GM21737 (cell line): ENCODE measurements at regions not wholly inside any gene's neighbourhood (a gene's known extent, or its start where the extent isn't known, plus 50 kb on each side); places are given as distances from the start of the nearest gene placed in this dataset.

Experiments
- ATAC-seq: cut with Tn5 transposase; IDR thresholded peaks from one replicate; pipeline ENCODE4 v1.9.1; 2021; ENCODE audit warnings: mild to moderate bottlenecking, moderate library complexity; ENCODE audit not compliant: unreplicated experiment

- ATAC-seq = no peak
Measured at GRCh38 chr2:104388296-104388695, 465.6 kb upstream of the POU3F3 start.

- no peak for ATAC-seq
Measured at GRCh38 chr2:104402825-104403224, 451.1 kb upstream of the POU3F3 start.

GRCh38 chr2:104404526-104404925 lies 449.4 kb upstream of the POU3F3 start:
- ATAC-seq = no peak

- ATAC-seq = no peak
Measured at GRCh38 chr2:104405623-104406022, 448.3 kb upstream of the POU3F3 start.

GRCh38 chr2:104406261-104406726 lies 447.6 kb upstream of the POU3F3 start:
- ATAC-seq = no peak

GRCh38 chr2:104407641-104408040 lies 446.3 kb upstream of the POU3F3 start:
- ATAC-seq = no peak

- ATAC-seq = no peak
Measured at GRCh38 chr2:104408266-104408665, 445.6 kb upstream of the POU3F3 start.

- ATAC-seq = no peak
Measured at GRCh38 chr2:104410136-104410535, 443.8 kb upstream of the POU3F3 start.

GRCh38 chr2:104412384-104412783 lies 441.5 kb upstream of the POU3F3 start:
- no peak for ATAC-seq

GRCh38 chr2:104413890-104414289 lies 440.0 kb upstream of the POU3F3 start:
- ATAC-seq = no peak

GRCh38 chr2:104415284-104415683 lies 438.6 kb upstream of the POU3F3 start:
- no peak for ATAC-seq

- no peak for ATAC-seq
Measured at GRCh38 chr2:104416339-104417000, 437.4 kb upstream of the POU3F3 start.

- ATAC-seq = no peak
Measured at GRCh38 chr2:104420420-104420819, 433.5 kb upstream of the POU3F3 start.

GRCh38 chr2:104420953-104421352 lies 433.0 kb upstream of the POU3F3 start:
- no peak for ATAC-seq

GRCh38 chr2:104425850-104426595 lies 427.9 kb upstream of the POU3F3 start:
- ATAC-seq = no peak

- no peak for ATAC-seq
Measured at GRCh38 chr2:104428155-104428554, 425.8 kb upstream of the POU3F3 start.

GRCh38 chr2:104429639-104430358 lies 424.1 kb upstream of the POU3F3 start:
- no peak for ATAC-seq

GRCh38 chr2:104430359-104430740 lies 423.6 kb upstream of the POU3F3 start:
- no peak for ATAC-seq

- no peak for ATAC-seq
Measured at GRCh38 chr2:104430852-104431251, 423.1 kb upstream of the POU3F3 start.

GRCh38 chr2:104431701-104432121 lies 422.2 kb upstream of the POU3F3 start:
- ATAC-seq = no peak

GRCh38 chr2:104432401-104432800 lies 421.5 kb upstream of the POU3F3 start:
- no peak for ATAC-seq

- ATAC-seq = no peak
Measured at GRCh38 chr2:104432991-104433390, 420.9 kb upstream of the POU3F3 start.
